ENCODE measurements at regions not wholly inside any gene's neighbourhood (a gene's known extent, or its start where the extent isn't known, plus 50 kb on each side); places are given as distances from the start of the nearest gene placed in this dataset.

GRCh38 chr1:62951428-62951827, 167.5 kb downstream of the ATG4C start:
- TF ChIP-seq CTCF (IDR thresholded peaks at IDR 0.05): no peak
- TF ChIP-seq POLR2A (IDR thresholded peaks at IDR 0.05): no peak
- 28 to 38% methylated on average over 3 of the region's 3 CpGs for WGBS, 2 donors
- Histone ChIP-seq H3K4me1 (no peaks in the 10 kb centered on the region), H3K4me3 (no peak overlapping the region), H3K27me3 (no peaks in the 10 kb centered on the region), H3K9me3 (no peaks in the 10 kb centered on the region), H3K36me3 (replicated peaks in 1 of 2; ENCODE audit: insufficient read depth in 1 of 2, low read depth in 2 of 2) (no peaks in the 10 kb centered on the region), H3K27ac (no peak overlapping the region)
- DNase-seq: no peak
- no peak for ATAC-seq
- intact Hi-C loops (cut with DNase I): no loop called here

GRCh38 chr1:62952596-62952995, 168.7 kb downstream of the ATG4C start:
- DNase-seq: no peak
- intact Hi-C loops (cut with DNase I): no loop called here
- 77 to 93% methylated on average over 1 of the region's 1 CpG for WGBS, 2 donors
- no peak for TF ChIP-seq CTCF (IDR thresholded peaks at IDR 0.05)
- no peak for TF ChIP-seq POLR2A (IDR thresholded peaks at IDR 0.05)
- Histone ChIP-seq H3K4me1 (no peaks in the 10 kb centered on the region), H3K9me3 (no peaks in the 10 kb centered on the region), H3K27me3 (no peaks in the 10 kb centered on the region), H3K36me3 (replicated peaks in 1 of 2; ENCODE audit: insufficient read depth in 1 of 2, low read depth in 2 of 2) (no peaks in the 10 kb centered on the region), H3K27ac (no peak overlapping the region), H3K4me3 (no peak overlapping the region)
- no peak for ATAC-seq

- no peak overlapping the region for H3K4me3 ChIP-seq
- no peaks in the 10 kb centered on the region for H3K36me3 ChIP-seq (replicated peaks in 1 of 2; ENCODE audit: insufficient read depth in 1 of 2, low read depth in 2 of 2)
- DNase-seq (no peak), ATAC-seq (no peak)
- intact Hi-C loops (cut with DNase I): no loop called here
- no peaks in the 10 kb centered on the region for H3K9me3 ChIP-seq
- no peak overlapping the region for H3K27ac ChIP-seq
- no peaks in the 10 kb centered on the region for H3K27me3 ChIP-seq
- TF ChIP-seq POLR2A (IDR thresholded peaks at IDR 0.05) (no peak), CTCF (IDR thresholded peaks at IDR 0.05) (no peak)
- 21% methylated on average over 6 of the region's 6 CpGs for WGBS, 2 donors
- H3K4me1 ChIP-seq: no peaks in the 10 kb centered on the region
These were observed 169.7 kb downstream of the ATG4C start for GRCh38 chr1:62953633-62954032.

GRCh38 chr1:62954758-62955157, 170.8 kb downstream of the ATG4C start:
- no peak for ATAC-seq
- Histone ChIP-seq H3K4me1 (no peaks in the 10 kb centered on the region), H3K27me3 (no peaks in the 10 kb centered on the region), H3K27ac (no peak overlapping the region), H3K4me3 (no peak overlapping the region), H3K36me3 (replicated peaks in 1 of 2; ENCODE audit: insufficient read depth in 1 of 2, low read depth in 2 of 2) (no peaks in the 10 kb centered on the region), H3K9me3 (no peaks in the 10 kb centered on the region)
- intact Hi-C loops (cut with DNase I): no loop called here
- no peak for DNase-seq
- 45% methylated on average over 7 of the region's 7 CpGs for WGBS, 2 donors
- TF ChIP-seq CTCF (IDR thresholded peaks at IDR 0.05) (no peak), POLR2A (IDR thresholded peaks at IDR 0.05) (no peak)

GRCh38 chr1:62955666-62956065, 171.7 kb downstream of the ATG4C start:
- Histone ChIP-seq H3K27me3 (no peaks in the 10 kb centered on the region), H3K36me3 (replicated peaks in 1 of 2; ENCODE audit: insufficient read depth in 1 of 2, low read depth in 2 of 2) (no peaks in the 10 kb centered on the region), H3K27ac (no peak overlapping the region), H3K9me3 (no peaks in the 10 kb centered on the region), H3K4me1 (no peaks in the 10 kb centered on the region), H3K4me3 (no peak overlapping the region)
- no peak for DNase-seq
- ATAC-seq: no peak
- TF ChIP-seq POLR2A (IDR thresholded peaks at IDR 0.05) (no peak), CTCF (IDR thresholded peaks at IDR 0.05) (no peak)
- intact Hi-C loops (cut with DNase I): no loop called here
- WGBS, 2 donors: 17 to 28% methylated on average over 1 of the region's 1 CpG

All from body of pancreas (tissue), 4 donors.